Dermis blood vessel endothelial cell (primary cell): ENCODE measurements at regions not wholly inside any gene's neighbourhood (a gene's known extent, or its start where the extent isn't known, plus 50 kb on each side); places are given as distances from the start of the nearest gene placed in this dataset.

Experiments
- DNase-seq: peaks from one replicate; pipeline ENCODE4 v3.0.0; 2010

DNA sequence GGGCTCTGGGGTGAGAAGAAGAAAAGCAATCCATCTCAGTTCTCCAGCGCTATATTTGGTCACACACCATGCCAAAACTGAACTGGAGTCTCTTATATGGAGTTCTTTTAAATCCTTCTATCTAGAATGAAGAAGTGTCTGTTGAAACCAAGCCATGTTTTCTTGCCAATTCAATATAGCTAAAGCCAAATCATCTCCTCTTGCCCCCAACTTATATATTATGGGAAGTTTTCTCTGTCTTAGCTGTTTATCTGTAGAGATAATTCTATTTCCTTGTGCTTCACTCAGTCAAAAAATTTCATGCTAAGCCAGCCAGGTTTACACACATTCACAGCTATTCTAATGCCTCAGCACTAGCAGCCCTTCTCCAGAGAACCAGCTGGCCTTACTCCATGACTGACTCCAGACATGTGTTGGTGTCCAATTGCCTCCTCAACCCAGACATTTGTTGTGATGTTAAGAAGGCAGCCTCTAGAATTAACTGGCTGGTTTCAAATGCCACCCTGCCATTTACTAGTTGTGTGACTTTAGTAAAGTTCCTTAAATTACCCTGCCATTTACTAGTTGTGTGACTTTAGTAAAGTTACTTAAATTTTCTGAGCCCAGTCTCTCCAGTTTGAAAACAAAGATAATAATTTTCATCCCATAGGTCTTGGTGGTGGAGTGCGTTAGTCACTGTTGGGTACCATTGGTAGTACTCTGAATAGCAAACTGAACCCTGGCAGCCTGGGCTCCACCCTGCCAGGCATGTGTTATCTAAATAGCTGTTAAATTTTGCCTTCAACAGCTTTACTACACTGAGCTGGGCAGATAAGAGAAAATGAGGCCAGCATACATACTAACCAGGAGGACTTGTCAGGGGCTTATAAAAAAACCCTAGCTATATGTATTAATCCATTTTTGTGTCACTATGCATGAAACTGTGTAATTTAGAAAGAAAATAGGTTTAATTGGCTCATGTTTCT lies 525.1 kb downstream of the LMO7 start:
- DNase-seq = no peak

DNA sequence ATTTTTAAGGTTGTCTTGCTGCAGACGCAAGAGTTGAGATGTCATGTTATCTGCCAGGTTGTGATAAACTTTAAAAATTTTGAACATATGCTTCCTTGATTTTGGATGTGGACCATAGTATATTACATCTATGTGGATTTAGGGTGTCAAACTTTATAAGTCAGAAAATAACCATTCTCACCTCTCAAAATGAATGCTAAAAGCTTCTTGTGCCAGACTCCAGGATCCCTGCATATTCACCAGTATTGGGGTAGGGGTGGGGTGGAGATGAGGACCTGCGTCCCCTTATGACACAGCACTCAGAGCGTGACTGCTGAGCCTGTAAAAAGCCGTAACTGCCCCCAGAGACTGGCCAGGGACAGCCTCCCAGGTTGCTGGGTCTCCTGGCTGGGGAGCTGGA lies 524.4 kb downstream of the LMO7 start:
- DNase-seq = no peak

DNA sequence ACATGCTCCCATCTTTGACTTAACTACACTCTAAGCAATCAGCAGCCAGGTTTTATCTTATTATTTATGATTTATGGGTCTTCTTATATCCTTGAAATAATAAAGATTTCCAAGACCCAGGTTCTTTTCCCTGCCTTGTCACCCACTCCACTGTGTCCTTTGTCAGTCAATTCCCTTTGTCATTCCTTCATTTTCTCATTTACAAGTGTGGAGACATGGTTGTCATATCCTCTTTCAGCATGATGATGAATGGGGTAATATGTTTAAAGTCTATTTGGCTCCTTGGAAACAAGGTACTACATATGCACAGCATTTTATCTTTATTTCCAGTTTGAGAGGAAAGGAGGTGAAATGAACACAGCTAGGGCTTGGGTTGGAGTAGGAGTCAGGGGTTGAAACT lies 521.8 kb downstream of the LMO7 start:
- DNase-seq = no peak

DNA sequence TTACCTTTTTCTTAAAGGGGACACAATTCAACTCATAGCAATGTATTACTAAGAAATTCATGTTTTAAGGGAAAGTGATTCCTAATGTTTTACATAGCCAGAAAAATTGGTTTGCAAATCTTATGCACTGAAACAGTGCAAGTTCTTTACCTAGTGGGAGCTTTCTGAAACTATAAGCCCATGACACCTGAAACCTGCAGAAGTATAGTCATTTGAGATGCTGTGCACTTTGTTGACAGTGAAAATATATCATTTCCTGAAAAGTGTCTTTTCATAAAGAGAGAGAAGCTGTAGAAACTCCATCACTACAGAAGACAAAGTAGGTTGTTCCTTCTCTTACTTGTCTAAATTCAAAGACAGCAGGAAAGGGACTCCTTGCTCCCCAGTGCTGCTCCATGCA lies 517.1 kb downstream of the LMO7 start:
- no peak for DNase-seq

DNA sequence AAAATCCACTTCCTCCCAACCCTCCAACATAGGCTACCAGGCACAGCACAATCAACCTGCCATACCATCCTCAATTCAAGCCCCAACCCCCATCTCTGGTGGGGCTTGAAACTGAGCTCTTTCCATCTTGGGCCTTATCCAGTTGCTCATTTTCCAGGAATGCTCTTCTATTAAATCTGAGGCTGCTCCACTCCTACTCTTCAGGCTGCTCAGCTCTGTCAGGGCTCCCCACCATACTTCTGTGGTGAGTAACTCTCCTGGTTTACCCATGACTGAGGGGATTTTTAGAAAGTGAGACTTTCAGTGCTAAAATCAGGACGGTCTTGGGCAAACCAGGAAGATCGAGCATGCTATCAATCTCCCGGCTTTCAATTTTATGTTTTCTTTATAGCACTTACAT lies 512.8 kb downstream of the LMO7 start:
- no peak for DNase-seq

DNA sequence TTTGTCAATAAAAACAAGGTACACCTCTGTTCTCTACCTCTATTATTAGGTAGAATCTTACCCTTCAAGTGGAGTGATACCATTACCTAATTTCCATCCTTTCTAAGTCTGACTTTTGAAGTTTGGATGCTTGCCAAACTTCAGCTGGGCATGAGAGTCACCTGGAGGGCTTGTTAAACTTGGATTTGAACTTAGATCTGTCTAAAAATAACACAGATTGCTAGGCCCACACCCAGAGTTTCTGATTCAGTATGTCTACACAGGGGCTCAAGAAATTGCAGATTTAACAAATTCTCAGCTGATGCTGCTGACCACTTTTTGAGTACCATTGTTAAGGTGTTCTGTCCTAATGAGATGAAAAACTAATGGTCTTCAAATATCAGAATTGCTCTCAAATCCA lies 512.2 kb downstream of the LMO7 start:
- DNase-seq = no peak

DNA sequence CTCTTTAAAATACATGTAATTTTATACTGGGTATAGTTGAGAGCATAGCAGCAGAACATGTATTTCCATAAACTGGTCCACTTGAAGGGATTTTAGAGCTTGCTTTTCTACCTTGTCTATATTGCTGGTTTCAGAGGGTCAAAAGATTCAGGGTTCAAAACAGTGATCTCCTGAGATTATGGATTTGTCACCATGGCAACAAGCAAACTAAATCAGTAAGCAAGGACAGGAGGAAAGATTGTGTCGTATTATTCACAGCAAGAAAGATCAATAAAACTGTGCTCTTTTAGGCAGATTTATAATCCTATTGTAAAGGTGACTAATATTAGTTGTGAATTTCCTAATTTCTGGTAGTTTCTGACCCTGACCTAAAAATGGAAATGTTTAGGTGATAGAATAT lies 496.4 kb downstream of the LMO7 start:
- no peak for DNase-seq

DNA sequence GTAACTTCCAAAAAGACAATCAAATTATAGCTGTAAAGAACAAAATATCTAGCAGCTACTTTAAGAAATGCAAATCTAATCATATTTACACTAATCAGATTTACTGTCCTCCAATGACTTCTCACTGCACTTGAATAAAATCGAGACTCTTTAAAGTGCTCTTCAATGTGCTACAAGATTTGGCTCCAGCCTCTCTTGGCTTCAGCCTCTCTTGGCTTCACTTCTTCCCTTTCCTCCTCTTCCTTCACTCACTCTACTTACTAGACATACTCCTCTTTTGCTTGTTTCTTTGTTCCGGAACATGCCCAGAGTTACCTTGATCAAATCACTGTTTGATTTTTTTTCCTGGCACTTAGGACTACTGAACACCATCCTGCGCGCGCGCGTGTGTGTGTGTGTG lies 495.4 kb downstream of the LMO7 start:
- DNase-seq = no peak

DNA sequence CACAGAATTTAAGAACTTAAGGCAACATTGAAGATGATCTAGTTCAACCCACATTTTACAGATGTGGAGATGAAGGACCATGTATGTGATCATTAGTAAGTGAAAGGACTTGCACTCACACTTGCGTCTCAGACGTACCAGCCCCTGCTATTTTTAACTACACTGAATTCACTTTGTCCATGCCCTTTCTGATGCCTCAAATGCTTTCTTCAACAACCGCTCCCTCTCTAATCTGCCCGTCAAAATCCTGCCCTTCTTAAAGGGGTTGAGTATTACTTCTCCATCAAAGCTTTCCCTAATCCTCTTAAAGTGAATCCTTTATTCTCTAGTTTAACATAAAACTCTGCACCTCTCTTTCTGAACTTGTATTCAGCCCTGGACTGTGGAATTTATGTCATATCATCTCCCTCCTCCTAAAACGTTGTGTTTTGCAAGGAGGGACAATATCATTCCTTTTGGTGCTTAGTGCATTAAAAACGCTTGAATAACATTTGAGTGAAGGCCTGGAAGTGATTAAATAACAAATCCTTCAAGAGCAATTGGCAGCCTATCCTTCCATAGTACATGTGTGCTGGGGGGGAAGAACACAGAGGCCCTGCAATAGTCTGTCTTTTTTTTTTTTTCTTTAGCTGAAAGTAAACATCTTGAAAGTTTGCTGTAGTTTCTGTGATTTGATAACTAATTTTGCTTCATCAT lies 493.3 kb downstream of the LMO7 start:
- DNase-seq = no peak

DNA sequence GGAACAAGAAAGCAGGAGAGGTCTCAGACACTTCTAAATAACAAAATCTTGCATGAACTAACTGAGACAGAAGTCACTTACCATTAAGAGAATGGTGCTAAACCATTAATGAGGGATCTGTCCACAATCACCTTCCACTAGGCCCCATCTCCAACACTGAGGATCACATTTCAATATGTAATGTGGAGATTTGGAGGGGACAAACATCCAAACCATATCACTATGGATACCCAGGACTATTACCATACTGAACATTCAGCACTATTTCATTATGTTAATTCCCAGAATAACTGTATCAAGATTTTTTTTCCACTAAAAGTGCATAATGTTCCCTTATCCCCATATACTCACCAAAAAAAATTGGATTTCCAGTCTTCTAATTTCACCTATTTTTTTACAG lies 491.8 kb downstream of the LMO7 start:
- DNase-seq = no peak

DNA sequence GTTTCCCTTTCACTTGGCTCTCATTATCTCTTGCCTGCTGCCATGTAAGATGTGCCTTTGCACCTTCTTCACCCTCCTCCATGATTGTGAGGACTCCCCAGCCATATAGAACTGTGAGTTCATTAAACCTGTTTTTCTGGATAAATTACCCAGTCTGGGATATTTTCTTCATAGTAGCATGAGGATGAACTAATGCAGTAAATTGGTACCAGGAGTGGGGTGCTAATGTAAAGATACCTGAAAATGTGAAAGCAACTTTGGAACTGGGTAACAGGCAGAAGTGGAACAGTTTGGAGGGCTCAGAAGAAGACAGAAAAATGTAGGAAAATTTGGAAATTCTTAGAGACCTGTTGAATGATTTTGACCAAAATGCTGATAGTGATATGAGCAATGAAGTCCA lies 487.4 kb downstream of the LMO7 start:
- DNase-seq = no peak

DNA sequence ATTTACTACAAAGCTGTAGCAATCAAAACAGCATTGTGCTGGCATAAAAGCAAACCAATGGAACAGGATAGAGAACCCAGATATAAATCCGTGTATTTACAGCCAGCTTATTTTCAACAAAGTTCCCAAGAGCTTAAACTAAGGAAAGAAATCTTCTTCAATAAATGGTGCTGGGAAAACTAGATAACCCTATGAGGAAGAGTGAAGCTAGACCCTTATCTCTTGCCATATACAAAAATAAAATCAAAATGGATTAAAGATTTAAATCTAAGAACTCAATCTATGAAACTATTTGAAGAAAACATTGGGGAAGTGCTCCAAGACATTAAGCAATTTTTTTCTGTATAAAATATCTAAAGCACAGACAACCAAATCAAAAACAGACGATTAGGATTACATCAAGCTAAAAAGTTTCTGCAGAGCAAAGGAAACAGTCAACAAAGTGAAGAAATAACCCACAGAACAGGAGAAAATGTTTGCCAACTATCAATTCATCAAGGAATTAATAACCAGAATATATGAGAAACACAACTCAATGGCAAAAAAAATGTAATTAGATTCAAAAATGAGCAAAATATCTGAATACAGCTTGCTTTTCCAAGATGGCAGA lies 480.7 kb downstream of the LMO7 start:
- DNase-seq = no peak

DNA sequence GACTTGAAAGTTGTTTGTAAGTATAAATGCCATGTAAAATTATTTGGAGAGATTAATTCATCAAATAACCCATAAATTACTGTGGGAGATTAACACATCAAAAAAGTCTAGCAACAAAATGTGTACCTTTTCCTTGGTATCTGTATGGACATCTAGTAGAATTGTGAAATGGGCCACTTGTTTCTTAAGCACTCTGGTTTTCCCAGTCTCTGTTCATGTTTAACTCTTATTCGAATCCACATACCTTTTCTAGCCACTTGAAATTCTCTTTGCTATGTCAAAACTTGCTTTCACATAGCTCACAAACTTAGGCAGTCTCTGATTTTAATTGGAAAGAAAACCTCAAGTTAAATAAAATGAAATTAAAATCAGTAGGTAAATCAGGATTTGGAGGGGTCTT lies 470.6 kb downstream of the LMO7 start:
- no peak for DNase-seq

DNA sequence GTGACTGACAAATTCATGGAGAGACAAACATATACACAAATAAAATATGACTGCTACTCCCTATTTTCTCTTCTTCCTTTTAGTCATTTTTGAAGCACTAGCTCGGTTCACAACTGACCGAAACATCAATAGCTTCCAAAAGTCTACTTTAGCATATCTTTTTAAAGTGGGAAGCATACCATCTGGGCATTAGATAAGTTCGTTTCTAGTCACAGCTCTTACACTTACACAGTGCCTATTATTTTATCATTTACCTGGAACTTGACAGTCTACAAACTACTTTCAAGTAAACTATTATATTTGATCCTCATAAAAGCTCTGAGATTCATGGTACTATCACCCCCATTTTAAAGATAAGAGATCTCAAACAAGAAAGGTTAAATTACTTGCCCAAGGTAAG lies 458.5 kb downstream of the LMO7 start:
- DNase-seq = no peak

DNA sequence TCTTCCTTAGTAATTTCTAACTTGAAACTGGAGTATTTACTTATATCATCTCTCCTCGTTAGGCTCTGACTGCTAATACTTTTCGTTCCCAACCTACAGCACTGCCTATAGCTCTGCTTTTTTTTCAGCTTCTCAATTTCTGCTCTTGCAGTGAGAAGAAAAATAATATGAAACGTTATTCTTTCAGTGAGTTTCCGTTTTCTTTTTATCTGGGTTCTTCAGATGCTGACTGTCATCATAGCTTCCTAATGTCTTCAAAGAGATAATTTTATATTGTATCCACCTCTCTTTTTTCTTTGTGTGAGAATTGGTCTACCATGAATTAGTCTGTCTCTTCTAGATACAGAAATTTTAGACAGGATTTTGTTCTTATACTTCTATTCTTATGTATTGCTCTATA lies 454.9 kb downstream of the LMO7 start:
- DNase-seq = no peak

DNA sequence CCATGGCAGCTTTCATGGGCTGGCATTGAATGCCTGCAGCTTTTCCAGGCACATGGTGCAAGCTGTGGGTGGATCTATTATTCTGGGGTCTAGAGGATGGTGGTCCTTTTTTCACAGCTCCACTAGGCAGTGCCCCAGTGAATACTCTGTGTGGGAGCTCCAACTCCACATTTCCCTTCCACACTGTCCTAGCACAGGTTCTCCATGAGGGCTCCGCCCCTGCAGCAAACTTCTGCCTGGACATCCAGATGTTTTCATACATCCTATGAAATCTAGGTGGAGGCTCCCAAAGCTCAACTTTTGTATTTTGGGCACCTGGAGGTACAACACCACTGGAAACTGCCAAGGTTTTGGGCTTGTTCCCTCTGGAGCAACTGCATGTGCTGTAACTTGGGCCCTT lies 450.6 kb downstream of the LMO7 start:
- no peak for DNase-seq

DNA sequence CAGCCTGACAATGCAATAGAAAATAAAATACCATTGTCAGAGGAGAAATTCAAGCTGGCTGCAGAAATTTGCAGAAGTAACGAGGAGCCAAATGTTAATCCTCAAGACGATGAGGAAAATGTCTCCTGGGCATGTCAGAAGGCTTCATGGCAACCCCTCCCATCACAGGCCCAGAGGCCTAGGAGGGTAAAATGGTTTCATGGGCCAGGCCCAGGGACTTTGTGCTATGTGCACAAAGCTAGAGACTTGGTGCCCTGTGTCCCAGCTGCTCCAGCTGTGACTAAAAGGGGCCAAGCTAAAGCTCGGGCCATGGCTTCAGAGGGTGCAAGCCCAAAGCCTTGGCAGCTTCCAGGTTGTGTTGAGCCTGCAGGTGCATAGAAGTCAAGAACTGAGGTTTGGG lies 431.7 kb downstream of the LMO7 start:
- DNase-seq = no peak

DNA sequence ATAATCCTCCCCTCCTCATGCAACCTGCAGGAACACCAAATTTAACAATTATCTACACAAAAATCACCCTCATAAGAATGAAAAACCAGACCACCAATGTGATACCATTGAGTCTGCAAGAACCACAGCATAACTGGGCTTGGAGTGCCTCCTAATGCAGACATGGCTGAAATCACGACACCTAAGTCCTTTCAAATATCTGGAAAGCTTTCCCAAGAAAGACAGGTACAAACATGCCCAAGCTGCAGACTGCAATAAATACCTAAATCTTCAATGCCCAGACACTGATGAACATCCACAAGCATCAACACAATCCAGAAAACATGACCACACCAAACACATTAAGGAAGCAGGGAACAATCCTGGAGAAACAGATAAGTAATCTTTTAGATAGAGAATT lies 417.1 kb downstream of the LMO7 start:
- no peak for DNase-seq

DNA sequence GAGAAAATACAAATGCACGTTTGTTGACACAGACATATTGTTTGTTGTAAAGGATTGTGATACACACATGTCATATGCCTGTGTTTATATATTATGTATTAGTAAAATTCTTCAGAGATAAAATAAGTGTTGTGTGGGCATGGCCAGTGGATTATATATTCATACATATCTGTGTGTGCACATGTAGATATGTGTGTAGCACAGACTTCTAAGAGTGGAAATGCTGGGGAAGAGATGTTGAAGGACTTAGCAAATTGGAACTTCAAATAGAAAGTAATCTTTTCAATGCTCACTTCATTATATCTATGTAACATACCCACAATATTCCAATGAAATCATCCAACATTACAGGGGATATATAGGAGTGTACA lies 413.2 kb downstream of the LMO7 start:
- no peak for DNase-seq

DNA sequence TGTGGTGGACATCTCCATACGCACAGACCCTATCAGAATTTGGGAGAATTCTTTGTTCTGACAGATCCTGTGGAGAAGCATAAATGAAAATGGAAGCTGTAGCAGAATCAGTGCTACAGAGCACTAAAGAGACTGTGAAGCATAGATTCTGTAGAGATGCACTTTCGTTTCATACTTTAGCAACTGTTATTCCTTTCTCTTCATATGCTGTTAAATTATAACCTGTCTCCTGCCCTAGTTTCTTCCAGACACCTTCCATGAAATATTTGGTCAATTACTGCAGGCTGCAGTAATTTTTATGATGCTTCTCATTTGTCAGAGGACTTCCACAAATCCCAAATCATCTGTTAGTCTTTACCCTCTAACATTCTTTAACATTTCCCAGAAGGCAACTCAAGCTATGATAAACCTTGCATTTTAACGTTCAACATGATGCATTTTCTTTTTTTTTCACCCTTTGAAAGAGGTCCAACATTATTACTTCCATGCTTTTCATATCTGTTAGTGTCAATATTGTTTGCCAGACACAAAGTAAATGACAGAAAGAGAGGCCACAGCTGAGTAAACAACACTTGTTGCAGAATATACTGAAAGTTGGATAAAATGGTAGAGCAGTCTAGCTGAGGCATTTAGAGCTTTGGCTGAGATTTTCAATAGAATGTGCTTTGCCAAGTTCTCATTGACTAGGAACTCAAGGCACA lies 412.7 kb downstream of the LMO7 start:
- DNase-seq = no peak

DNA sequence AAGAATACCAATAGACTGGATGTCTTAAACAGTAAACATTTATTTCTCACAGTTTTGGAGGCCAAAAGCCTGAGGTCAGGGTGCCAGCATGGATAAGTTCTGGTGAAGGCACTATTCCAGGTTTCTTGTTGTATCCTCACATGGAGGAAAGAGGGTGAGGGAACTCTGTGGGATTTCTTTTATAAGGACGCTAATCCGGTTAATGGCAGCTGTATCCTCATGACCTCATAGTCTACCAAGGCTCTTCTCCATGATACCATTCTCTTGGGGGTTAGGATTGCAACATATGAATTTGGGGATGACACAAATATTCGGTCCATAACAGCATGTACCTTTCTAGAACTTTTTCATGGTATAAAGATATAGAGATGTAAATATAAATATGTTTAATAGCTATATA lies 412.0 kb downstream of the LMO7 start:
- DNase-seq = no peak

DNA sequence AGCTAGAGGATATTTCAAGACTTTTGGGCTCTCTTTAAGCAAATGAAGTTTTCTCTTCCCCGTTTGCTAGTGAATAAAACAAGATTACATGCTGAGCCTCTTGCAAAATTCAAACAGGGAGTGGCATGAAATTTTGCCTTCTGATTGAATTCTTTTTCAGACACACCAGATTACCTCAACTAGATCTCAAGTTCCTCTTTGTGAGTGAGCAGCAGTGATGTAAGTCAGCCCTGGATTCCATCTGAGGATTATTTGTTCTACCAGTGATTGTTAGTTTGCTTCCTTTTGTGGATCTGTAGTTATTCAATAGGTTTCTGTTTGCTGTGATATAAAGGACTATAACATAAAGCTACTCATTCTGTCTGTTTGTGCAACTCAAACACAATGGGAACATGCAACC lies 407.7 kb downstream of the LMO7 start:
- DNase-seq = no peak
